HG03066 (cell line): ENCODE measurements at regions not wholly inside any gene's neighbourhood (a gene's known extent, or its start where the extent isn't known, plus 50 kb on each side); places are given as distances from the start of the nearest gene placed in this dataset.

ENCODE experiments used
- ATAC-seq: cut with Tn5 transposase; IDR thresholded peaks from one replicate; pipeline ENCODE4 v1.9.1; 2021; ENCODE audit warnings: low read depth; ENCODE audit not compliant: unreplicated experiment

DNA sequence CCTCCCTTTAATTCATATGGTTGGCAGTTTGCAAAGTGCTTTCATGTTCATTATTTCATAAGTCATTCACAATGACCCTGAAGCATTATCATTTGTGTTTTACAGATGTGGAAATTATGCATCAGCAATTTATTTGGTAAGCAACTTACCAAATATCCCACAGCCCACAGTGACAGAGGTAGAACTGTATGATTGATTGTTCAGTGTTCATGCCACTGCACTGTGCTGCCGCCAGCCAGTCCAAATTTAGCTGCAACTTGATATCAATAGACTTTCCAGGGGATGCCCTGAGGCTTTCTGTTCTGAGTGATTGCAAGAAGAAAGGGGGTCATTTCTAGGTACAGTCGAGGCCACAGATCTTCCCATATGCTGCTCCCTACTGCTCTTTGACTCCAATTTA is 380.3 kb downstream of the PLPP3 start:
- ATAC-seq, result no peak

DNA sequence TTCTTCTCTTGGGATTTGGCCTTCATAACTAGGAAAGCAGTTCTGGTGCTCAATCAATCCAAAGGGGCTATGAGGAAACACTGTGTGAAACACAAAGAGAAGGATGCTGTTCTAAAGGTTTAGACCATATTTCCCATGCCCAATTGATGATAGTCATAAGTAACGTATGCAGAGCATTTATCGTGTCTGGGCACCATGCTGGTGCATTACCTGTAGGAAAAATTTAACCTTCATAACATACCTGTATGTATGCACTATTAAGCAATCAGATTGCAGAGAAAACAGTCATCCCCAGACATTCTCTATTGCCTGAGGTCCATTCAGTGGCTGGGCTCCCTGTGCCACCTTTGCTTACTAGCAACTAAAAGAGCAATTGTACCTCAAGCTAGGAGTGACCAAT is 381.4 kb downstream of the PLPP3 start:
- no peak for ATAC-seq

DNA sequence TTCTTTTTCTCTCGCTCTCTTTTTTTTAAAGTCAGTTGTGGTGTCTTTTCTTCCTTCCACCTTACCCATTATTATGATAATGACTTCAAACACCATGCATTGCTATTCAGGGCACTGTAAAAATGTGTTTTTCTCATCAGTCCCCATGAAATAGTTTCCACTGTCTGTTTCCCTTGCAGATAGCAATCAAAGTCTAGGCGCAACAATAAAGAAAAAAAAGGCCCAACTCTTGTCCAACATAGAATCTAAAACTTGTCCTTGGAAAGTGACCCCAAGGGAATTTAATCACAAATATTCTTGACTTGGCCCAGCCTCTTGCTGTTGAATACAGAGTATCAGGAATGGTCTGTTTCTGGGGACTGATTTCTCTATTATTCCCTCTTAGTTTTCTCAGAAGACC is 382.5 kb downstream of the PLPP3 start:
- ATAC-seq, result no peak

DNA sequence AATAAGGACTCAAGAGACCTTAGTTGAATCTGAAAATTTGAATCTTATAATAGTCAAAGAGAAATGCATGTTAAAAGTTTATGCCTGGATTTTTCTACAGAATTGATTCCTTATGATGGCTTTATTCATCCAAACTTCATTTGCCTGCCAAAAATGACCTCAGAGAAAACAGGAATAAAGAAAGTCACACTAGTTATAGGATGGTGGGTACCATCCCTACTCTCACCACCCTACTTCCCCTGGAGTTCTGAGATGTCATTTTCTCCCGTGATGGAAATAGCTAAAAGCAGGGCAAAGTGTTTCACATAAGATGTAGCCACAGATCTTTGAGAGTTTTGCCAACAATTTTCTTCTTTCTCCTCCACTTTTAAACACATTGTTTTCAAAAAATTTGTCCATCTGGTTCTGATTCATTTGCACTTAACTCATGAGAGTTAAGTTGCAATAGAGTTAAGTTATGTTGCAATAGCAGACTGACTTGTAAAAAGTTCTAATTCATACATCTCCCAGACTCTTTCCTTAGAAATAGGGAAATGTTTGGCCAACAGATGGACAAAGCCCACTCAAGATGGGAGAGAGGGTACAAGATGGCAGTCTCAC is 384.6 kb downstream of the PLPP3 start:
- no peak for ATAC-seq

DNA sequence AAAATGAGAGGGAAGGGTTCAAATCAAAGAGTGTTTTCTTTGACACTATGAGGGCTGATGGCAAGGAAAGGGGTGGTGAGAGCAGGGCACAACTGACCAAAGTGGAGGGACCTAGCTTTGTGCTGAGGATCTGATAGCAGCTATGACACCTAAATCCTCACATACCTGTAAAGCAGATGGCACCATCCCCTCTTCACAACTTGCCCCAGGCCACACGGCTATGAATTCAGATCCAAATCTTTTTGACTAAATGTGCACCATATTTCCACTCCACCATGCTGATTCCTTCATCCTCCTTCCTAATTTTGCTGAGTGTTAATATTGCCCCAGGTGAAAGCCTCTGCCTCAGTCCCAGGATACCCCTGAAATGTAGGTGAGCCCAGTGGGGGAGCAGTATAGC is 385.7 kb downstream of the PLPP3 start:
- no peak for ATAC-seq

DNA sequence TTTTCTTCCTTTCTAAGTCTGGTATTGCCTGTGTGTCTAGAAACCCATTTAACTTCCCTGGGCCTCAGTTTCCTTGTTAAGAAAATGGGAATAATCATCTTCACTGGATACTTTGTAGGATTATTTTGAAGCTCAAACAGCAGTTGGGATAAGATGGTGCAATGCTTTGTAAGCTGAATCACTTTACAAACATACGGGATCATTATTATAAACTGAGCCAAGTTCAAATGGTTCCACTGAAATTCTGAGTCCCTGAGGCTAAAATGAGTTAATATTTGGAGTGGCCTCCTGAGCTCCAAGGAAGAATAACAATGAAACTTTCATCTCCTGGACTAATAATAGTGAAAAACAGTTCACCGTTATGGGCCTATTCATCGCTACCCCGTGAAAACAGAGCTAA is 388.0 kb downstream of the PLPP3 start:
- ATAC-seq, result no peak

DNA sequence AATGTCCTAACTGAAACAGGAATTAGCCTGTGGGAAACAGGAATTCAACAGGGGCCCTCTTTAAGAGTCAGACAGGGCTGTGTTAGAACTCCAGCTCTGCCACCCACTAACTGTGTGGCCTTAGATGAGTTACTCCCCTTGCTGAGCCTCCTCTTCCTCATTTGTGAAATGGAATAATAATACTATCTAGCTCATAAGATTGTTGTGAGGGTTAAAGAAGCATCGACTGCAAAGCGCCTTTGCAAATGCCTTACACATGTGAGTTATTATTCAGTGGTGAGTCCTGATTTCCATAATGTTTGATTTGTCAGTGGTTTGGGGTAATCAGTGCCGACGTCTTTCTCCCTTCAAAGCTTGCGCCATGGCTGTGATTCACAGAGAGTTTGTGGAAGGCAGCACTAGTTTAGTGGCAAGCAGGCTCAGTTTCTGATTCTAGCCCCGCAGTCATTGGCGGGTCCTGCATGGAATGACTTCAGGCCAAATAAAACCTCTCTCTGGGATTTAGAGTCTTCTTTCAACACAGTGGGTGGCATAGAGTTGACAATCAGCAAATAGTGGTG is 388.5 kb downstream of the PLPP3 start:
- ATAC-seq, result no peak

DNA sequence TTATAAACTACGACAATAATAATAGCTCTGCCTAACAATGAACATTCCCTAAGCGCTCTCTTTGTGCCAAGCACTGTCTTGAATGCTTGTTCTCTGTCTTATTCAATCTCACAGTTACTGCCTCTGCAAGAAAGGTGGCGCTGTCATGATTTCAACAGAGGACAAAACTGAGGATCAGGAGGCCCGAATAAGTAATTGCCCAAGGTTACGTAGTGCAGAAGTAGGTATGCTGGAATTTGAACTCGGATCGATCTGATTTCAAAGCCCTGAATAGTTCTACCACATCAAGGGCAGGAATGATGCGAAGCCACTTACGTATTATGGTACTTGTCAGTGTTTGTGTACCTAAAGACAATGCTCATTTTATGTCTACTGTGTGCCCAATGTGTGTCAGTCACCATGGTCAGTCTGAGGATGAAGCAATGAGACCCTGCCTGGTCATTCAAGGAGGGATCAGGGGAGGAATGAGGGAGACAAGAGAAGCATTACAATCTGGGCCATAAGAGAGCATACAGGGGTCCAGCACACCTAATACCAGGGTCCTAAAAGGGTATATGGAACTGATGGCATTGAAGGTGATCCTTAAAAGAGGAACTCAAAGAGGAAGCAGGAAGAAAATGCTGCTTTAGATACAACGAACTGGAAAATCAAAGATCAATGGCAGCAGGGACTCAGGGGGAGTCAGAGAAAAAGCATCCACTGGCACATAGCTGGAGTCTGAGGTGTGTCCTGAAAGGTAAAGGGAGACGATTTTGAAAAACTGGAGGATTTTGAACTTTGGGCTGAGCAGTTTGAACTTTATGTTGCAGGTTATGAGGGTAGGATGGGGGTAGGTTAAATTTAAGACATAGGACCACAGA is 389.2 kb downstream of the PLPP3 start:
- ATAC-seq, result no peak

DNA sequence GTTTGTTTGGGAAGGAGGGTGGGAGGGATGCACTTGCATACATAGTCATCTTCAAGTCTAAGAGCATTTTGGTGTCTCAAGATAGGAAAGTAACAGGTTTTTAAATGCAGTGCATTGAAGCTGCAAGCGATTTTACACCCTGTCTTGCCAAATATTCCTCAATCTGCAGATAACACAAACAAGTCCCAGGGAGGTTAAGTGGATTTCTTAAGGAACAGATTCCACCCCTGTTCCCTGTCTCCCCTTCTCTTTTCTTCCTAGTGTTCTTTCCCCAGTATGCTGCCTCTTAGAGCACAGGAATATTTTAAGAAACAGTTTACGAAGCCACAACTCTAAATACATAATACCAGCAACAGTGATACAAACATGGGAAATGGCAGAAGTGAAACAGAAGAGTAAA is 389.9 kb downstream of the PLPP3 start:
- ATAC-seq, result no peak

DNA sequence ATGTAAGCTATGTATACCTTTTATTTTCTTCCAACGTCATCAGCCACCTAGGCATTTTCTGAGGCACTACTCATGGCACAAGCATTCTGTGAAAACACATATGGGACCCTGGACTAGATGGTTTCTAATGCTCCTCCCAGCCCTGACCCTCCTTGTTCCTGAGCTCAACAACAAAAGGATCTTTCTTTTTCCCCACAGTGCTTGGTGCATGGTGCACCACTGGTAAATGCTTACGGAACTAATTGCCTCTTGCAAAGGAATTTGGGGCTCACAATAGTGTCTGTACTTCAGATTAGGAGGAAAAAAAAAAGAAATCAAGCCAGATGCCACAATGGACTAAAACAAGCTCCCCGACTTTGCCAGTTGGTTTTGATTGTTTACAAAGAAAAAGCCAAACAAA is 390.5 kb downstream of the PLPP3 start:
- no peak for ATAC-seq

DNA sequence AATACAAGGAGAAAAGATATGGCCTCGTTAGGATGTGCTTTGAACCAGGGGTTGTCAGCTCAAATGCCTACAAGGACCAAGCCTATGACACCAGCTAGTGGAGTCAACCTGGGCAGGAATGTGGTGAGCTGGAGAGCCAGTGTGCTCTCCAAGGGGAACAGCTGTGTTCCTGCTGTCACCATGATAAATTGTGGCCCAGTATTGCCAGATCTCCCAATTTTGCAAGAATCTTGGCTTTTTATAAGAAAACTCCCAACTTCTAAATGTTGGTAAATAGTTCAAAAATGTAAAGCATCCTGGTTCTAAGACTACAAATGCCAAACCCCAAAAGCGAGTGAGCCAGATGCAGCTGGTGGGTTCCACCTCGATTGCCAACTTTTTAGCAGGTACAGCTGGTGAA is 391.1 kb downstream of the PLPP3 start:
- ATAC-seq, result no peak

DNA sequence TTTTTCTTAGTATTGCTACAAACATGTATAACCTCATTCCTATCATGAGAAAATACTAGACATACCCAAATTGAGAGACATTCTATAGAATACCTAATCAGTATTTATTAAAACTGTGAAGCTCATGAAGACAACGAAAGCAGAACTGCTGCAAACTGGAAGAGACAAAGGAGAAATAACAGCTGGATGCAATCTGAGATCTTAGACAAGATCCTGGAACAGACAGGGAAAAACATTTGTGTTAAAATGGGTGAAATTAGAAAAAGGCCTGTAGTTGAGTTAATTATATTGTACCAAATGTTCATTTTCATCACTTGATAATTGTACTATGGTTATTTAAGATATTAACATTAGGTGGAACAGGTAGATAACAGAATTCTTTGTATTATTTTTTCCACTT is 392.0 kb downstream of the PLPP3 start:
- ATAC-seq, result no peak

DNA sequence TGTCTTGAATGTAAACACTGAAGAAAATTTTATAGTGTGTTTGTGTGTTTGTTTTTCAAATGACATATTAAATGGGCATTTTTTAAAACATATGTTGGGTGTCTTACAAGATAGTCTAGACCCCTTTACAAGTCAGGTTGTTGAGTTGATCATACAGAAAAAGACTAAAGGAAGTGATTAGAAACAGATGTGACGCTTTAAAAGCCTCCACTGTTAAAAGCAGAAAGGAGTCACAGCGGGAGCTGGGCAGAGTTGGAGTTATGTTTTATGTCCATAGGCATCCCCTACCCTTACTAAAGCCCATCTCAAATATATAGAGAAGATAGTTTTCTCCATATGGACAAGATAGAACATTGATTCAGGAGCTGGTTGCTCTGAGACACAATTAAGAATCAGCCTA is 393.9 kb downstream of the PLPP3 start:
- ATAC-seq, result no peak

DNA sequence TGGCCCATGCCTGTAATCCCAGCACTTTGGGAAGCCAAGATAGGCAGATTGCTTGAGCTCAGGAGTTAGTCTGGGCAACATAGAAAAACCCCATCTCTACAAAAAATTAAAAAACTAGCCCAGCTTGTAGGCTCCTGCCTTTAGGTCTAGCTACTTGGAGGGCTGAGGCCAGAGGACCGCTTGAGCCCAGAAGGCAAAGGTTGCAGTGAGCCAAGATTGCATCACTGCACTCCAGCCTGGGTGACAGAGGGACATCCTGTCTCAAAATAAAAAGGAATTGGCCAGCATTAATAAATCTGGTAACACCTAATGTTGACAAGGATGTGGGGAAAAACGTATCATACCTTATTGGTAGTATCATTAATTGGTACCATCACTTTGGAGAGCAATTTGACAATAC is 396.2 kb downstream of the PLPP3 start:
- ATAC-seq, result no peak

DNA sequence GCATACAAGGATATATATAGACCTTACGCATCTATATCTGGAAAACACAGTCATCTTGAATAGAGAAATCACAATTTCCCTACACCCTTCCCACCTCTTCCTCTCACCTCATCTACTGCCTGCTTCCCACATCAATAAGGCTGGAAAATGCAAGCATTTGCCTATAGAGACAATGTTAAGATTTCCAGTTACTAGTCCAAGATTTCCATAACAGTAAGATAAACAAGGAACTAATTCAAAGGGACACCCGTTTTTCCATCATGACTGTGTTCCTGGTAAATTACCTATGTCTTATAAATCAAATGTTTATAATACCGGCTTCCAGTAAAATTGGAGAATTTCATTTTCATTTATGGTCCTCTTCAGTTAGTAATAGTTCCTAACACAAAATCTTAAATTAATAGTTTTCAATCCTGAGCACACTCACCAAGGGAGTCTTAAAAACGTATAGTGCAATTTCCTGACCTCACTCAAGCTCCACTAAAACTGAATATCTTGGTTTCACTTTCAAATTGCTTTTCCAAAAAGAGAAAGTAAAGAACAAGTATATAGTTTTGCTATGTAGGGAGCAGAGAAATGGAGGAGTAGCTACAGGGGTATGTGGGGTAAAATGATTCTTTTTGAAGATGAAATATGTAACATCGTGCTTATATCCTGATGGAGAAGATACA is 398.7 kb downstream of the PLPP3 start:
- no peak for ATAC-seq

DNA sequence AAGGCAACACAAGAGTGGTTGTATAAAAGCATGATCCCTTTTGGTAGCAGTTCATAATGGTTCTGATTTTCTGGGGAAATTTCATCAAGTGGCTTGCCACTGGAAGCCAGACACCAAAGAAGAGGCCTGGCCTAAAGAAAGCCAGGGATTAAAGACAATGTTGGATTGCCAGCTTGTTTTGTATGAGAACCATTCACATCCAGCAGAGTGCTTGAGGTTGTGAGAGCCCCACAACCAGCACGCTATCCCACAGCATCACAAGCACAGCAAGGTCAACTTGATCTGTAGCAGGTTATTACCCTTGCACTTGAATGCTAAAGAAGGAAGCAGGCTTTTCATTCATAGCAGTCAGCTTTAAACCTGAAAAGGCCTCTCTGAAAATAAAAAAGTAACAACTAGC is 399.8 kb downstream of the PLPP3 start:
- ATAC-seq, result no peak

DNA sequence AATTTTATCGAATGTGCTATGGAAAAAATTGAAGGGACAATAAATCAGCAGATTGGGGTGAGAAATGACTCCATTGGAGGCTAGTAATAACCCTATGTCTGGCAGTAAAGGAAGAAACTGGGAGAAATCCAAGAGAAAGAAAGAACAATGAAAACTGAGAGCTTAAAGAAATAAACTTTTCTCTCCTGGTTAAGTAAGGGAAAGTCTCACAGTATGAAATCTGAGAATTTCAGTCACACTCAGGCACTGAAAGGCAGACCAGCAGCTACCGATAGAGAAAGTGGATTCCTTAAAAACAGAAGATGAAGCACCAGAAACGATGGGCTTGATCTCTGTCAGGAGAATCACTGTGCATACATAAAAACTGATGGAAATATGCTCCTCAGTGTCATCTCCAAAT is 404.2 kb downstream of the PLPP3 start:
- no peak for ATAC-seq

DNA sequence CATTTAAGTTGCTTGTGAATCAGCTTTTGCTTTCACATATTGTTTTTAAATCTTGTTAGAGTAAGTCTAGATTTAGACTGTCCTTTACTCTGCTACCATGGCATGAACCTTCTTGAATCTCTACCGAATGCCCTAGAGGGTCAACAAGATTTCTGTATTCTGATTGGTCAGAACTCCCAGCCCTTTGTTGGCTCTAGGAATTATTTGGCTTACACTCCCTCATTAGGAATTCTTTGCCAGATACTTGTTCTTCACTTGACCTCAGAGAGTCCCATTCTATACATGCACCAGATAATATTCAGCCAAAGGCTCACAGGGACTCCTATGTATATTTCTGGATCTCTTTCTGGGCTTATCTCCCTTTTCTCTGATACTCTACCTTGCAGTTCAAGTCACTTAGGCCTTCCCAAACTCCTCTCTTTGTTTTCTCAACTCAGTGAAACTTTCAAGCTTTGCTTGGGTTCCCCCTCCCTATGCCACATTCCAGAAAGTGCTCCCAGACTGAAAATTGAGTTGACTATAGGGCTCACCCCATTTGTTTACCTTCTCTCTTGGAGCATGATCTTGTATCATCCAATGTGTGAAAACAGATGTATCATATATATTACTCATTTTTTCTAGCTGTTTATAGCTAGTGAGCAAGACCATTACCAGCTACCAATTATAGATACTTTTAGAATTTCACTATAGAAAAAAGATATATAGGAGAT is 405.0 kb downstream of the PLPP3 start:
- ATAC-seq, result no peak

DNA sequence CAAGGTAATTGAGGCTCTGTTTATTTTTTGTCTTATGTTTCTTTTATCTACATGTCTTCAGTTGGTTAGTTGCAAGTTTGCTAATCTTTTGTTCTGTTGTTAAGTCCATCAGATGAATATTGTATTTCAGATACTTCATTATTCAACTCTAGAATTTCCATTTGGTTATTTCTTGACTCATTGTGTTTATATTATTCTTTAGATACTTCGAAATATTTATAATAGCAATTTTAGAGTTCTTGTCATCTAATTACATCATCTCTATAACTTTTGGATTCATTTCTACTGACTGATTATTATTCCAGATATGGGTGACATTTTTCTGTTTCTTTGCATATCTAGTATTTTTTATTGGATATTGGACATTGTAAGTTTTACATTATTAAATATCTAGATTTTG is 405.6 kb downstream of the PLPP3 start:
- no peak for ATAC-seq

DNA sequence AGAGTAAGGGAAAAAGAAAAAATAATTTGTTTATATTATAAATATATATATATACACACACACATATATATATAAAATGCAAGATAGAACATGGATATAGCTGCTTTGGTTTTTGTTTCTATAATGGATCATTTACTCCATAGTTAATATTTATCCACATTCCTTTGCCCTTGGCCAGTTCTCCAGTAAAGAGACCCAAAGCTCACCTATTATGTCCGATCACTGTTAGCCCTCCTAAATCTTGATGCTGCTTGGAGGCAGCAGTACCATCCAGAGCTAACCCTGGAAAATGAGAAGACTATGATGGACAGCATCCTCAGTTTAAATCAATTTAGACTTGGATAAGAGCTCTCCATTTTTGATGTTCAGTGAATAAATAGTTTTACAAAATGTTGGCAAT is 407.7 kb downstream of the PLPP3 start:
- no peak for ATAC-seq

DNA sequence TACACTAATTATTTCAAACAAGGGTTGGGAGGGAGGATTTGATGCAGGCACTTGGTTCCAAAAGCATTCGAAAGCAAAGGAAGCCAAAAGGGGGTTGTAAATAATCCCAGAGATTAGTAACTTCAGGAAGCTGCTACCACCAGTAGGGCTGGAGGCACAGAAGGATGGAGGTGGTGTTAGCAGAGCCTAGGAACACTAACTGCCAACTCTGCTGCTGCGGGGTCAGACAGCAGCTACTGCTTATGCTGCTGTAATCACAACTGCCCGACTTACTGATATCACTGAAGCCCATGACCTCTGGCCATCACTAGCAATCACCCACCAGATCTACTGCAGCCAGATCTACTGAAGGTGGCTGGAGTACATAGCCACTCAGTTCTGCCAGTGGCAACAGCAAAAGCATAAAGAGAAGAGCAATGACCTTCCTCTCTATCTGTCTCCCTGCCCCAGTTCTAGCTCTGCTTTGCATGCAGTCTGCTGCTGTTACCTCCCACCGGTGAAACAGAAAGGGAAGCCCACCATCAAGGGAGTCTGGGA is 408.5 kb downstream of the PLPP3 start:
- no peak for ATAC-seq
